ENCODE measurements at regions not wholly inside any gene's neighbourhood (a gene's known extent, or its start where the extent isn't known, plus 50 kb on each side); places are given as distances from the start of the nearest gene placed in this dataset.

- peak; percentile 38 for DNase-seq (ENCODE audit: low spot score)
- Histone ChIP-seq H3K4me1 (peaks cover 0 to 30% of the 10 kb centered on the region in 2 donors), H3K4me3 (no peak overlapping the region), H3K9me3 (no peaks in the 10 kb centered on the region), H3K27ac (no peak overlapping the region), H3K27me3 (no peaks in the 10 kb centered on the region), H3K36me3 (no peaks in the 10 kb centered on the region)
- no peak for TF ChIP-seq CTCF (IDR thresholded peaks at IDR 0.05)
Observed at GRCh38 chr11:45021001-45021400, 70.3 kb upstream of the TP53I11 start.

DNA sequence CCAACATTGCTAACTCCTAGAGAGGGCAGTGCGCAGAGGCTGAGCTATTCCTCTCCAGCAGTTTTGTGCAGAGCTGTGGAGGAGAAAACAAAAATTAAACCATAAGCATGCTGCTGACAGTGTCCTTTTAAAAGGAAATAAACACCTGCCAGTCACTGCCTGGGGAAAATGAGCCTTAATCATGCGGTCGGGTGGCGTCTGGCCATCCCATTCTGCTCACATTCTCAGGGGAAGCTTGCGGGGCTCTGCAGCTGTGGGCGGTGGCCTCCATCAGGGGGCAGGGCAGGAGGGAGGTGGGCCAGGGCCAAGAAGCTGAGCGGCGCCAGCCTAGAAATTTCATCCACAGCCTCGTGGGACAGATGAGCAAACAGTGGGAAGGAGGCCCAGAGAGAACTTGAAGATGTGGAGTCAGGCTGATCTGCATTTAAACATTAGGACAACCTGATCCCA lies 71.0 kb upstream of the TP53I11 start:
- H3K4me3 ChIP-seq, result no peak overlapping the region
- no peaks in the 10 kb centered on the region for H3K27me3 ChIP-seq
- H3K36me3 ChIP-seq, result no peaks in the 10 kb centered on the region
- no peaks in the 10 kb centered on the region for H3K9me3 ChIP-seq
- peak overlapping the region in 1 of 2 donors; percentile 32 for H3K27ac ChIP-seq
- no peak for TF ChIP-seq CTCF (IDR thresholded peaks at IDR 0.05)
- DNase-seq (ENCODE audit: low spot score), result peak; percentile 82
- peaks cover 0 to 37% of the 10 kb centered on the region in 2 donors for H3K4me1 ChIP-seq

DNA sequence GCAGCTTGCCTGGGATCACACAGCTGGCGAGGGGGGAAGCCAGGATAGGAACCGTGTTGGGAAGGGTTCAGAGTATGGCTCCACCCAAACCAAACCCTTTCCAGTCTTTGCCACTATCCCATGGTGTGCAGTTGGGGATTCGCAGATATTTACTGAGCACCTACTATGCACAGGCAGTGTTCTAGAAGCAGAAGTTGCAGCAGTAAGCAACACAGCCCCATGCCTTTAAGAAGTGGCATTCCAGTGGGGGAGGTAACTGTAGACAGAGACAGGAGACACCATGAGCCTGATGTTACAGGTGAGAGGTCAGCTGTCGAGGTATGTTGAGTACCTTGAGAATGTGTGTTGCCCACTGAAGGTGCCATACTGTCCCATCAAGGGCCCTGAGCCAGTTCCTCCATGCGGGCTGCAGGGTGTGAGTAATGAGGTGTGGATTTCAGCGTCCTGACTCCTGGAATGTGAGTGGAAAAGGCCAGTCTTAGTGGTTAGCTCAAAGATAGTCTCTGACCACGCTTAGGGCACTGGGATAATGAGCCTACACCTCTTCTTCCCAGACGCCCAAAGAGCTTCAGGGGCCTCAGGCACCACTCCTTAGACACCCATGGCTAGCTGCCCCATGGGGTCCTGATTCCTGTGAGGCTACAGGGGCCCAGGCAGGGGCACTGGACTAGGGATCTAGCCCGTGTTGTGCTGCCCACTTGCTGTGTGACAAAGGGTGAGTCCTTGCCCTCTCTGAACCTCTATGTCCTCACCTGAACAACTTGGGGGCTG lies 71.8 kb upstream of the TP53I11 start:
- peak; percentile 52 for DNase-seq (ENCODE audit: low spot score)
- no peak for TF ChIP-seq CTCF (IDR thresholded peaks at IDR 0.05)
- peak overlapping the region in 1 of 2 donors; percentile 32 for H3K27ac ChIP-seq

GRCh38 chr11:45023065-45023365 lies 72.3 kb upstream of the TP53I11 start:
- no peak overlapping the region for H3K4me3 ChIP-seq
- no peak for DNase-seq (ENCODE audit: low spot score)
- no peaks in the 10 kb centered on the region for H3K27me3 ChIP-seq
- no peak overlapping the region for H3K27ac ChIP-seq
- TF ChIP-seq CTCF (IDR thresholded peaks at IDR 0.05), result no peak
- no peaks in the 10 kb centered on the region for H3K9me3 ChIP-seq
- no peaks in the 10 kb centered on the region for H3K36me3 ChIP-seq
- H3K4me1 ChIP-seq, result peaks cover 0 to 41% of the 10 kb centered on the region in 2 donors

More for the DNA sequence above, 71.8 kb upstream of the TP53I11 start:
- Histone ChIP-seq H3K9me3 (no peaks in the 10 kb centered on the region), H3K27me3 (no peaks in the 10 kb centered on the region), H3K4me3 (no peak overlapping the region), H3K36me3 (no peaks in the 10 kb centered on the region), H3K4me1 (peaks cover 0 to 41% of the 10 kb centered on the region in 2 donors)

DNA sequence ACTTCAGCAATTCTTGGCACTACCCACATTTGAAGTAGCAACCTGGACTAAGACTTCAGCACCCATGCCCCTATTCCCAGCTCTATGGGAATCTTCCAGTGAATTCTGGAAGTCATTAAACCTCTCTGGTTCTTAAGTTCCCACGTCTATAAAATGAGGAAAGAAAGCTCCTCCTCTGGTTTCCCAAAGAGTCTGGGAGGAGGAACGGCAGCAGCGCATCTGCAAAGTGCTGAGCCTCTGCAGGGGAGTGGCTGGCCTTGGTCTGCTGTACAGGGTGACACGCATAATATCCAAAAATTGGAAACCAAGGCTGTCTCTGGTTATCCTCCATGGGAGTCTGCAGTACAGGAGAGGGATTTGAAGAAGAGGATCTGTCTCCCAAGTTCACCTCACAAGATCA lies 73.6 kb upstream of the TP53I11 start:
- no peak overlapping the region for H3K27ac ChIP-seq

More for the DNA sequence above, 73.6 kb upstream of the TP53I11 start:
- DNase-seq (ENCODE audit: low spot score), result peak; percentile 40
- TF ChIP-seq CTCF (IDR thresholded peaks at IDR 0.05), result no peak
- H3K27me3 ChIP-seq, result no peaks in the 10 kb centered on the region
- H3K36me3 ChIP-seq, result no peaks in the 10 kb centered on the region
- H3K9me3 ChIP-seq, result no peaks in the 10 kb centered on the region
- peaks cover 0 to 41% of the 10 kb centered on the region in 2 donors for H3K4me1 ChIP-seq
- no peak overlapping the region for H3K4me3 ChIP-seq
